ENCODE measurements at regions not wholly inside any gene's neighbourhood (a gene's known extent, or its start where the extent isn't known, plus 50 kb on each side); places are given as distances from the start of the nearest gene placed in this dataset.

- no peak for TF ChIP-seq CTCF (IDR thresholded peaks at IDR 0.05)
- no peak for ATAC-seq (ENCODE audit: low FRiP score)
- no peak for DNase-seq (ENCODE audit: low spot score)
Measured at GRCh38 chr18:76588601-76589226, 93.7 kb upstream of the ZNF516 start.

GRCh38 chr18:76587879-76588271, 92.8 kb upstream of the ZNF516 start:
- TF ChIP-seq CTCF (IDR thresholded peaks at IDR 0.05): no peak

GRCh38 chr18:76587147-76587878, 92.3 kb upstream of the ZNF516 start:
- ATAC-seq (ENCODE audit: low FRiP score) (no peak), DNase-seq (ENCODE audit: low spot score) (no peak)
- no peak for TF ChIP-seq CTCF (IDR thresholded peaks at IDR 0.05)

More at GRCh38 chr18:76587879-76588271, 92.8 kb upstream of the ZNF516 start:
- DNase-seq (ENCODE audit: low spot score) (no peak), ATAC-seq (ENCODE audit: low FRiP score) (no peak)

- DNase-seq (ENCODE audit: low spot score): no peak
- no peak for TF ChIP-seq CTCF (IDR thresholded peaks at IDR 0.05)
- ATAC-seq (ENCODE audit: low FRiP score): no peak
Measured at GRCh38 chr18:76584414-76585310, 89.6 kb upstream of the ZNF516 start.

- no peak for ATAC-seq (ENCODE audit: low FRiP score)
- no peak for DNase-seq (ENCODE audit: low spot score)
- TF ChIP-seq CTCF (IDR thresholded peaks at IDR 0.05): no peak
Measured at GRCh38 chr18:76581261-76581660, 86.2 kb upstream of the ZNF516 start.

- DNase-seq (ENCODE audit: low spot score) (no peak), ATAC-seq (ENCODE audit: low FRiP score) (no peak)
- no peak for TF ChIP-seq CTCF (IDR thresholded peaks at IDR 0.05)
Measured at GRCh38 chr18:76580288-76580962, 85.4 kb upstream of the ZNF516 start.

Data from omental fat pad (tissue), 3 donors.